Adrenal gland (tissue), 5 donors: ENCODE measurements at regions not wholly inside any gene's neighbourhood (a gene's known extent, or its start where the extent isn't known, plus 50 kb on each side); places are given as distances from the start of the nearest gene placed in this dataset.

Experiments used
- CTCF ChIP-seq, 6 experiments: fragments of 450-650 bp in 4 of 6; fragments of 200-600 bp in 2 of 6; sonication (generic) in 1 of 6; IDR thresholded peaks; 1 replicate in 5 of 6; 2 replicates in 1 of 6; pipeline versions ENCODE4 v1.5.1 to v1.8.0; 2016 to 2021; ENCODE audit warnings: antibody characterized with exemption in 6 of 6, mild to moderate bottlenecking in 2 of 6, moderate library complexity in 1 of 6
- POLR2A ChIP-seq, 2 donors: fragments of 450-650 bp; IDR thresholded peaks; one replicate each; pipeline ENCODE4 v1.6.1; 2017; ENCODE audit warnings: antibody characterized with exemption in 2 of 2, mild to moderate bottlenecking in 2 of 2, moderate library complexity in 1 of 2
- donor health status: DM: no; HTN: no; CAD: no.

DNA sequence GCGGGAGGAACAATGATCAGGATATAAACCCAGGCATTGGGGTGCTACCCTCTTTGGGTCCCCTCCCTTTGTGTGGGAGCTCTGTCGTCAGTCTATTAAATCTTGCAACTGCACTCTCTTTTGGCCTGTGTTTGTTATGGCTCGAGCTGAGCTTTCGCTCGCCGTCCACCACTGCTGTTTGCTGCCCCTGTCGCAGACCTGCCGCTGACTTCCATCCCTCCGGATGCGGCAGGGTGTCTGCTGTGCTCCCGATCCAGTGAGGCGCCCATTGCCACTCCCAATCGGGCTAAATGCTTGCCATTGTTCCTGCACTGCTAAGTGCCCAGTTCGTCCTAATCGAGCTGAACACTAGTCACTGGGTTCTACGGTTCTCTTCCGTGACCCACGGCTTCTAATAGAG lies 1443.7 kb upstream of the CADM2 start:
- no peak for TF ChIP-seq CTCF (IDR thresholded peaks at IDR 0.05)
- no peak for TF ChIP-seq POLR2A (IDR thresholded peaks at IDR 0.05)
